Jurkat, Clone E6-1 (cell line): ENCODE measurements at regions not wholly inside any gene's neighbourhood (a gene's known extent, or its start where the extent isn't known, plus 50 kb on each side); places are given as distances from the start of the nearest gene placed in this dataset.

ENCODE experiments used
- DNase-seq: peaks from one replicate; pipeline ENCODE4 v3.0.0-alpha.2; 2011; ENCODE audit warnings: low read depth, low spot score
- H3K4me3 ChIP-seq: 2 replicates; pipeline ENCODE4 v1.5.1; 2011; ENCODE audit warnings: mild to moderate bottlenecking, low read length, control low read depth, moderate library complexity

DNA sequence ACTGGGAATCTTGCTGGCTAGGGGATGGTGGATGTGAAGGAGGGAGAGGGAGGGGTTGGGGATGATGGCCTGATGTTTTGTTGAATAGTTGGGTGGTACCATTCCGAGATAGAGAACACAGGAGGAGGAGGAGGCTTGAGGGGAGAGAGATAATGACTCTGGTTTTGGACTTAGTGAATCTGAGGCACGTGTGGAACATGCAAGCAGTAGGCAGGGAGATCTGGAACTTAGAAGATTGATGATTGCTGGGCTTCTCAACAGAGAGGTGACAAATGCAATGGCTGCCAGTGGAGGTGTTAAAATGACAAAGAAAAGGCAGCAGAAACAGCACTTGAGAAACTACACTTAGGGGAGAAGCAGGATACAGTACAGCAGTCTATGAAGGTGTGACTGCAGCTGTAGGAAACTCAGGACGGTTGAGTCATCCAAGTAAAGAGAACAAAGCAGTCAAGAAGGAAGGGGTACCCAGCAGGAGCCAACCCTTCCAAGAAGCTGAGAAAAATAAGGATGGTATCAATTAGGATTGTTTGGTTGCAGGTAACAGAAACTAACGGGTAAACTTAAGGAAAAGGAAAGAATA is 186.8 kb upstream of the FOXN2 start:
- DNase-seq, result no peak
- no peak overlapping the region for H3K4me3 ChIP-seq

DNA sequence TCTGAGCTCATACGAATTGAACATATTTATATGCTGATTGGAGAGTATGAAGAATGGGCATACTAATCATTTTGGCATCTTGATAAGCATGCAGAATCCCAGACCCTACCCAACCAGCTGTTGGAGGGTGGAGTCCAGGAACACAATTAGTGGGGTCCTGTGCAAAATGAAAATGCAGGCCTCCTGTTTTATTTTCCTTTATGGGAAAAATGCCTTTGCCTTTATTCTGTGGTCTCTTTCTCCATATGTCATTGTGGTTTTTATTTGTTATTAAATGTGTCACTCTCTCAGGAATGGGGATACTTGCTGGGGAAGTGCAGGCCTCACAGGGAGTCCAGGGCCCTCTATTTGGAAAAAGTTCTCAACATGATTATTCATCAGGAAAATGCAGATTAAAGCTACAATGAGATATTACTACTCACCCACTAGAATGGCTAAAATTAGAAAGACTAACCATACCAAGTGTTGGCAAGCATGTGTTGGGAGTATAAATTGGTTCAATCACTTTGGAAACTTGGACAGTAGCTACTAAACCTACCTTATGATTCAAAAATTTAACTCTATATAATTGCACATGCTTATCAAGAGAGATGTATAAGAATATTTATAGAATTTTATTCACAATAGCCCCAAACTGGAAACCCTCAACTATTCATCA is 185.1 kb upstream of the FOXN2 start:
- no peak for DNase-seq
- no peak overlapping the region for H3K4me3 ChIP-seq

- no peak for DNase-seq
- H3K4me3 ChIP-seq, result no peak overlapping the region
Observed at GRCh38 chr2:48131539-48132270, 182.8 kb upstream of the FOXN2 start.

GRCh38 chr2:48132271-48132625 is 182.2 kb upstream of the FOXN2 start:
- no peak overlapping the region for H3K4me3 ChIP-seq
- DNase-seq, result no peak

- no peak for DNase-seq
- H3K4me3 ChIP-seq, result no peak overlapping the region
Observed at GRCh38 chr2:48134704-48135103, 179.8 kb upstream of the FOXN2 start.

GRCh38 chr2:48135797-48136196 is 178.7 kb upstream of the FOXN2 start:
- no peak overlapping the region for H3K4me3 ChIP-seq
- no peak for DNase-seq

DNA sequence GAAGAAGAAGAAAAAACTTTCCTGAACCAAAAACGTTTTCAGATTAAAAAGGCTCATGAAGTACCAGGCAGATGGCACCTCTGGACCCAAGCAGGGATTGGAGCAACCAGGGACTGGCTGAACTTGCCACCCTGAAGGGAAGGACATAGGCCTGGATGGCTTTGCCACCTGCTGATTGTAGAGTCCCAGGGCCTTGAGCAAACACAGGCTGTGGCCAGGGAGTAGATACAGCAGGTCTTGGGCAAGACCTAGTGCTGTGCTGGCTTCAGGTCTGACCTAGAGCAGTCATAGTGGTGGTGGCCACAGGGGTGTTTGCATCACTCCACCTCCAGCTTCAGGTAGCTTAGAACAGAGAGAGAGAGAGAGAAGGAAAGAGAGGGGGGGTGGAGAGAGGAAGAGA is 176.7 kb upstream of the FOXN2 start:
- H3K4me3 ChIP-seq, result no peak overlapping the region
- DNase-seq, result no peak

- no peak overlapping the region for H3K4me3 ChIP-seq
Observed at GRCh38 chr2:48138898-48139297, 175.6 kb upstream of the FOXN2 start.

GRCh38 chr2:48140586-48140985 is 173.9 kb upstream of the FOXN2 start:
- no peak for DNase-seq
- no peak overlapping the region for H3K4me3 ChIP-seq

More at GRCh38 chr2:48138898-48139297, 175.6 kb upstream of the FOXN2 start:
- no peak for DNase-seq

GRCh38 chr2:48144777-48145176 is 169.7 kb upstream of the FOXN2 start:
- DNase-seq, result no peak
- H3K4me3 ChIP-seq, result no peak overlapping the region

DNA sequence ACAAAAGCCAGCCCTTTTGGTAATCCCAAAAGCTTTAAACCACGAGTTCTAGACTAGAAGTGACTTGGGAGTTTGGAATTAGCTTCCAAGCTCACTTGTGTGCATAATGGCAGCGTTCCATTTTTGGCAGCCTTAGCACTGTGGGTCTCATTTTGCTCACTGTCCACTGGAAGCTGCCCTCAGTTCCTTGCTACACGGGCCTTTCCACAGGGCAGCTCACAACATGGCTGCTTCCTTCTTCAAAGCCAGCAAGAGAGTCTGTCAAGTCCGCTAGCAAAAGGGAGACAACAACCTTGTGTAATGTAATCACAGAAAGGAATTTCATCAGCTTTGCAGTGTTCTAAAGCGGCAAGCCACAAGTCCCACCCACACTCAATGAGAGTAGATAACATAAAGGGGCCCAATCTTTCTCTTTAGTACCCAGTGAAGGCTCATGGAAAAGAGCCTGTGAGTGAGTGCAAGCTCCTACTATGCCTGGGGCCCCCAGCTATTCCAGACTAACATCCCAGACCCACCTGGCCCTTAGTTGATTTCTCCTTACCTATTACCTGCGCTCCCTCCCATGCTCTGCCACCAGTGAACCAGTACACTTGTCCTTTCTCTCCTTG is 168.5 kb upstream of the FOXN2 start:
- H3K4me3 ChIP-seq, result no peak overlapping the region
- peak; percentile 45 for DNase-seq

- DNase-seq, result no peak
- no peak overlapping the region for H3K4me3 ChIP-seq
Observed at GRCh38 chr2:48146552-48146951, 167.9 kb upstream of the FOXN2 start.

- H3K4me3 ChIP-seq, result no peak overlapping the region
- DNase-seq, result no peak
Observed at GRCh38 chr2:48147719-48148118, 166.8 kb upstream of the FOXN2 start.

- H3K4me3 ChIP-seq, result no peak overlapping the region
- no peak for DNase-seq
Observed at GRCh38 chr2:48148841-48149430, 165.5 kb upstream of the FOXN2 start.

GRCh38 chr2:48157150-48157549 is 157.3 kb upstream of the FOXN2 start:
- no peak for DNase-seq
- no peak overlapping the region for H3K4me3 ChIP-seq

DNA sequence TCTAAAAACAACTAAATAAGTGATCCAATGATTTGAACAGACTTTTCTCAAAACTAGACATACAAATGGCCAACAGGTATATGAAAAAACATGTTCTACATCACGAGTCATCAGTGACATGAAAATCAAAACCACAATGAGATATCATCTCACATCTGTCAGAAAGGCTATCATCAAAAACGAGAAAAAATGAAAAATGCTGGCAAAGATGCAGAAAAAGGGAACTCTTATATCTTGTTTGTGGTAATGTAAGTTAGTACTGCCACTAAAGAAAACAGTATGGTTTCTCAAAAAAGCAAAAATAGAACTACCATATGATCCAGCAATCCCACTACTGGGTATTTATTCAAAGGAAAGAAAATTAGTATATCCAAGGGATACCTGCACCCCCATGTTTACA is 152.9 kb upstream of the FOXN2 start:
- no peak overlapping the region for H3K4me3 ChIP-seq
- DNase-seq, result no peak

GRCh38 chr2:48162742-48163141 is 151.7 kb upstream of the FOXN2 start:
- no peak for DNase-seq
- no peak overlapping the region for H3K4me3 ChIP-seq

DNA sequence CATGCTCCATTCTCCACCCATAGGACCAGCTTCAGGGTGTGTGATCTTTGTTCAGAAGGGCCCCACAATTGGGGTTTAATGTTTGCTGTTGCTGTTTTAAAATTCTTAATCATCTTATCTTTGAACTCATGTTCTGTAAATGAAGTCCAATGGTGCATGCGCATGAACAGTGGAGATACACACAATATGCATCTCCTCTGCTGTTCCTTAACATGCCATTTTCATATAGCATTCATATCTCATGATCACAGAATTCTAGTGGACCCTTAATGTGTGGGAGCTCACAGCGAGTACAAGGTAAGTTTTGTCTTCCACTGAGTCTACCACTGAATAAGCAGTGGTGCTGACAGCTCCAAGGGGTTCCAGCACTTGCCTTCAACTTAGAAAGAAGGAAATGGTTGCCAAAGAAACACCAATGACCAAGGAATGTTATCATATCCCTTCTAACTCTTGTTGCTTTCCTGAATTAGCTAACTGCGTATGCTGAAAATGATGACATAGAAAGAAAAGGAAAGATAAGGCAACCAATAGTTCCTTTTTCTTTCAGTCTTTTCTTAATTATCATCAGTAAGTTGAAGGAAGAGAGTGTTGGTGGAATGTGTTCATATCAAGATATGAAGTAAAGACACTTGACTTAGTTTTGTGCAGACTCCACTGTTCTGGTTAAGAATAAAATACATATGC is 149.3 kb upstream of the FOXN2 start:
- DNase-seq, result no peak
- no peak overlapping the region for H3K4me3 ChIP-seq

- DNase-seq, result no peak
- no peak overlapping the region for H3K4me3 ChIP-seq
Observed at GRCh38 chr2:48169141-48169592, 145.3 kb upstream of the FOXN2 start.
